Chondrocyte (in vitro differentiated cells): ENCODE measurements at regions not wholly inside any gene's neighbourhood (a gene's known extent, or its start where the extent isn't known, plus 50 kb on each side); places are given as distances from the start of the nearest gene placed in this dataset.

Experiments used
- DNase-seq: peaks from one replicate; pipeline ENCODE4 v3.0.0; 2021; ENCODE audit warnings: mixed read lengths, low spot score
- H3K27ac Mint-ChIP-seq: one replicate; pipeline ENCODE4 v1.8.0; 2021; ENCODE audit warnings: mild to moderate bottlenecking, moderate library complexity, mixed read lengths; ENCODE audit not compliant: unreplicated experiment
- H3K27me3 Mint-ChIP-seq: 2 replicates; pipeline ENCODE4 v1.8.0; 2021; ENCODE audit warnings: low read depth, mixed read lengths
- H3K36me3 Mint-ChIP-seq: 2 replicates; pipeline ENCODE4 v1.8.0; 2021; ENCODE audit warnings: low read depth, mixed read lengths
- H3K4me1 Mint-ChIP-seq: 2 replicates; pipeline ENCODE4 v1.8.0; 2021; ENCODE audit warnings: low read depth, mild to moderate bottlenecking, mixed read lengths
- H3K4me3 Mint-ChIP-seq: one replicate; pipeline ENCODE4 v1.8.0; 2021; ENCODE audit warnings: mild to moderate bottlenecking, moderate library complexity, mixed read lengths; ENCODE audit not compliant: unreplicated experiment
- H3K9me3 Mint-ChIP-seq: 2 replicates; pipeline ENCODE4 v1.8.0; 2021; ENCODE audit warnings: low read depth, mixed read lengths
- TF ChIP-seq, protein P1 (sequence below): fragments of 200-600 bp; sonication (generic); IDR thresholded peaks from 2 replicates; pipeline ENCODE4 v1.5.0; 2021; ENCODE audit warnings: antibody characterized with exemption, mild to moderate bottlenecking, moderate library complexity

DNA sequence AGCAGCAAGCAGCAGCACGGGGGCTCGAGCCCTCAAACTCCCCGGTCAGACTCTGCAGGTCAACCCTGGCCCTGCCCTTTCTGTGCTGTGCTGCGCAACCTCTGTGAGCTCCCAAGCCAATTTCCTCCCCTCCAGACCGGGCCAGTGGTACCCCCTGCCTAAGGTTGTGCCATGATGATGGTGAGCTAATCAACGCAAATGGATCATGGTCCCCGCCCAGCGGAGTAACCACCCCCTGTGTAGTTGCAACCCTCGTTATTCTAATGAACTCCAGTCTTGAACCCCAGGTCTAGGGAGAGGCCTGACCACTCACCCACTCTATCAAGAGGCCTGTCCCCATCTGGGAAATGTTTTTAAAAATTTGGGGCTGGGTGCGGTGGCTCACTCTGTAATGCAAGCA is 201.8 kb upstream of the FOXF1 start:
- Mint-ChIP-seq H3K4me1 (no peaks in the 10 kb centered on the region), H3K36me3 (no peaks in the 10 kb centered on the region), H3K27me3 (peaks cover 45% of the 10 kb centered on the region), H3K9me3 (no peaks in the 10 kb centered on the region), H3K4me3 (no peak overlapping the region), H3K27ac (no peak overlapping the region)
- TF ChIP-seq, protein P1, sequence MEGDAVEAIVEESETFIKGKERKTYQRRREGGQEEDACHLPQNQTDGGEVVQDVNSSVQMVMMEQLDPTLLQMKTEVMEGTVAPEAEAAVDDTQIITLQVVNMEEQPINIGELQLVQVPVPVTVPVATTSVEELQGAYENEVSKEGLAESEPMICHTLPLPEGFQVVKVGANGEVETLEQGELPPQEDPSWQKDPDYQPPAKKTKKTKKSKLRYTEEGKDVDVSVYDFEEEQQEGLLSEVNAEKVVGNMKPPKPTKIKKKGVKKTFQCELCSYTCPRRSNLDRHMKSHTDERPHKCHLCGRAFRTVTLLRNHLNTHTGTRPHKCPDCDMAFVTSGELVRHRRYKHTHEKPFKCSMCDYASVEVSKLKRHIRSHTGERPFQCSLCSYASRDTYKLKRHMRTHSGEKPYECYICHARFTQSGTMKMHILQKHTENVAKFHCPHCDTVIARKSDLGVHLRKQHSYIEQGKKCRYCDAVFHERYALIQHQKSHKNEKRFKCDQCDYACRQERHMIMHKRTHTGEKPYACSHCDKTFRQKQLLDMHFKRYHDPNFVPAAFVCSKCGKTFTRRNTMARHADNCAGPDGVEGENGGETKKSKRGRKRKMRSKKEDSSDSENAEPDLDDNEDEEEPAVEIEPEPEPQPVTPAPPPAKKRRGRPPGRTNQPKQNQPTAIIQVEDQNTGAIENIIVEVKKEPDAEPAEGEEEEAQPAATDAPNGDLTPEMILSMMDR, result no peak
- no peak for DNase-seq

DNA sequence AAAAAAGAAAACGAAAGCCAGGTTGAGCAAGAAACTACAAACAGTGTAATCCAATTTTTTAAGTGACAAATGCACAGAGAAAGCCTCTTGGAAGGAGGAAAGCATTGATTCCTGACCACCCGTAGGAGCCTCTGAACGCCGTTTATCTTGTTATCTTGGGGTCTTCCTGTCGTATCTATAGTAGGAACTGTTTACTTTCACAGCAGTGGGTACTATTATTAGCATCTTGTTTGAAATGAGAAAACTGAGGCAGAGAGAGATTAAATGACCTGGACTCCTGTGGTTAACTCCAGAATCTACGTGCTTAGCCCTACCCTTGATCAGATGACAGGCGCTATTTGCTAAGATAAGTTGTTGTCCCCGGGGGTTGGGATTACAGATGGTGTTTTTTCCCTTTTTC is 196.7 kb upstream of the FOXF1 start:
- Mint-ChIP-seq H3K36me3 (no peaks in the 10 kb centered on the region), H3K9me3 (no peaks in the 10 kb centered on the region), H3K27me3 (peaks cover 35% of the 10 kb centered on the region), H3K4me3 (no peak overlapping the region), H3K27ac (no peak overlapping the region), H3K4me1 (no peaks in the 10 kb centered on the region)
- TF ChIP-seq, protein P1, result no peak
- no peak for DNase-seq

DNA sequence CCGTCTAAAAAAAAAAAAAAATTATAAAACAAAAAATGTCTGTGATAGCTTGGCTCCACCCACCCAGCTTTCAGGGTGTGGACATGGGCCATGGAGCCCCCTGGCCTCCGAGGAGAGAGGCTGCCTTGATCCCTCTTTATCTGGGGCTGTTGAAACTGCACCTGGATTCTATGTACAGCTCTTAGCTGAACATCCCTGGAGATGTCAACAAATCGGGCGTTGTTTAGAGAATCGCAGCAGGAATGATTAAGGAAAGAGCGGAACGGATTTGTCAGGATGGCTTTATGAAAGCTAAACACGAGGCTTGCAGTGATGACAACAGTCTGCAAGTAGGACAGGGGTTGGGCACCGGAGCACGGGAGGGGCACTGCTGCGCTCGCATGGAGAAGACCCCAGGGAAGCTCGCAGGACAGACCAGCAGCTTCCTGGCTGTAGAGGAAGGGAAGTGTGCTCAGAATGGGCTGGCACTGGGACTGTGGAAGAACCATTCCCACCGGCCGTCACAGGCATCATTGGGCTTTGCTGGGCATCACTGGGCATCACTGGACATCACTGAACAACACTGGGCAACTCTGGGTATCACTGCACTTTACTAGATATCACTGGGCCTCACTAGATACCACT is 195.8 kb upstream of the FOXF1 start:
- peaks cover 35% of the 10 kb centered on the region for H3K27me3 Mint-ChIP-seq

DNA sequence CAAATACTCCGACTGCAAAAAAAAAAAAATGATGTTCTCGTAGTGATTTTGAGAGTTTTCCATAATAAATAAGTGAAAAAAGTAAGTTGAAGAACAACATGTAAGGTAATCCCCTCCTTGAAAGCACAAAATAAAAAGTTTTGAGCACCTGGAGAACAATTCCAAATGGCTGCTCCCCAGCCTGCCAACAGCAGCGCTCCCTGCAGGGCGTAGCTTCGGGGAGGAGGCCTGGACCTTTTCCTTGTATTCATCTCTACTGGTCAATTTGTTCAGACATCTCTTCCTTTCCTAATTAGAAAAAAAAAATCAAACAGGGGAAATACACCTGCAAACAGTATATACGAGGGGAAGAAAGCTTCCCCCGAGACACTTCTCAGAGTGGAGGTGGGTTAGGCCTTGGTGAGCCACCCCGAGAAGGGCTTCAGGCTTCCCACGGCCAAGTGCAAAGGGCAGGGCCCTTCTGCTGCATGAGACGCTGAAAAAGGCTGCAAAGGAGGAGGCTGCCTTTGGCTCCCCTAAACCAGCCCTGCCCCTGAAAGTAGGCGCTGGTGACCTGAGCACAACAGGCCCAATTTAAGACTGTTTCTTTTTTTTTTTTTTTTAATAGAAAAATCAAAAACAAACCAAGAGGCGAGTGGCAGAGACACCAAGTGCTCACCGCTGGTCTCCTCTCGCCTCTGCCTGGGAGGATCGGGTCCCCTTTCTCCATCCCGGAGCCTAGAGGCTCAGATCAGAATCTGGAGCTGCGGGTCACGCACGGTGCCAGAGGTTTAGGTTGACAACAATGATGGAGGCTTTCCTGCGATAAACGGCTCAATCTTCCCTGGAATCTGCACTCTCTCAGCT is 193.1 kb upstream of the FOXF1 start:
- H3K4me3 Mint-ChIP-seq, result no peak overlapping the region
- TF ChIP-seq, protein P1, result no peak
- no peaks in the 10 kb centered on the region for H3K36me3 Mint-ChIP-seq
- no peak for DNase-seq
- H3K27ac Mint-ChIP-seq, result no peak overlapping the region
- no peaks in the 10 kb centered on the region for H3K4me1 Mint-ChIP-seq
- no peaks in the 10 kb centered on the region for H3K9me3 Mint-ChIP-seq
- peaks cover 37% of the 10 kb centered on the region for H3K27me3 Mint-ChIP-seq

More for the DNA sequence above, 195.8 kb upstream of the FOXF1 start:
- Mint-ChIP-seq H3K36me3 (no peaks in the 10 kb centered on the region), H3K4me3 (no peak overlapping the region), H3K4me1 (no peaks in the 10 kb centered on the region), H3K9me3 (no peaks in the 10 kb centered on the region), H3K27ac (no peak overlapping the region)
- TF ChIP-seq, protein P1, result no peak
- DNase-seq, result no peak

DNA sequence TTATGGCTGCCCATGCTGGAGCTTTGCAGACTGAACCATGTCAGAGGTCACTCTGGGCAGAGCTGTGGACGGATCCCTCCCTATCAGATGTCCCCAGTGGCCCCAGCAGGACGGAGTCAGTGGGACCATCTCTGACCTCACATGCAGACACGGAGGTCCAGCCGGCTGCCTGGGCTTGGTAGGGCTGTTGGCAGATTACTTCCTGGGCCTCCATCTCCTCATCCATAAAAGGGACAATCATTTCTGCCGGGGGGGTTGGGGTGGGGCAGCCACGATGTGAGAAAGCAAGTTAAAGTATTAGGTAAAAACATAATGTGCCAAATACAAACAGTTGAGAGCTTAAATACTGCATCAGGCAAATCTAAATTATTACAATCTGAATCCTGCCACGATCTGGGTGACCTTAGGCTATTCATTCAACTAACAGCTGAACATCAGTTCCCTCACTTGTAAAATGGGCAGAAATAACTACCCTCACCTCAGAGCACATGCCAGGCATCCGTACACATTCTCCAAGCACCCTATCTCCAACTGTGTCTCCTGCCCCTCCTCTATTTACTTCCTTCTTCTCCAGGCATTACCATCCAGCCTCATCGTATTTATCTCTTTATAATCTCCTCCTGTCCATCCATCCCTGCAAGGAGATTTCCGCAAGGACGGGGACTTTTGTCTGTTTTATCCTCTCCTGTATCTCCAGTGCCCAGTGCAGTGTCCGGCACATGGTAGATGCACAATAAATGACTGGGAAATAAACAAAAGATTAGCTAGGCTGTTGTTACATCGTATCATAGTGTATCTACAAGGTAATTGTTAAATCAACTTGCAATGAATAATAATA is 192.3 kb upstream of the FOXF1 start:
- Mint-ChIP-seq H3K36me3 (no peaks in the 10 kb centered on the region), H3K27me3 (peaks cover 39% of the 10 kb centered on the region), H3K27ac (no peak overlapping the region), H3K4me1 (no peaks in the 10 kb centered on the region), H3K9me3 (no peaks in the 10 kb centered on the region), H3K4me3 (no peak overlapping the region)
- TF ChIP-seq, protein P1, result no peak
- DNase-seq, result no peak
